ENCODE measurements at regions not wholly inside any gene's neighbourhood (a gene's known extent, or its start where the extent isn't known, plus 50 kb on each side); places are given as distances from the start of the nearest gene placed in this dataset.

GRCh38 chr12:67501362-67501761, 147.2 kb upstream of the DYRK2 start:
- no peak for DNase-seq (ENCODE audit: low read depth)

- no peak for DNase-seq (ENCODE audit: low read depth)
These were observed 144.5 kb upstream of the DYRK2 start for GRCh38 chr12:67504026-67504425.

GRCh38 chr12:67506739-67507138, 141.8 kb upstream of the DYRK2 start:
- no peak for DNase-seq (ENCODE audit: low read depth)

GRCh38 chr12:67508830-67509229, 139.7 kb upstream of the DYRK2 start:
- no peak for DNase-seq (ENCODE audit: low read depth)

DNA sequence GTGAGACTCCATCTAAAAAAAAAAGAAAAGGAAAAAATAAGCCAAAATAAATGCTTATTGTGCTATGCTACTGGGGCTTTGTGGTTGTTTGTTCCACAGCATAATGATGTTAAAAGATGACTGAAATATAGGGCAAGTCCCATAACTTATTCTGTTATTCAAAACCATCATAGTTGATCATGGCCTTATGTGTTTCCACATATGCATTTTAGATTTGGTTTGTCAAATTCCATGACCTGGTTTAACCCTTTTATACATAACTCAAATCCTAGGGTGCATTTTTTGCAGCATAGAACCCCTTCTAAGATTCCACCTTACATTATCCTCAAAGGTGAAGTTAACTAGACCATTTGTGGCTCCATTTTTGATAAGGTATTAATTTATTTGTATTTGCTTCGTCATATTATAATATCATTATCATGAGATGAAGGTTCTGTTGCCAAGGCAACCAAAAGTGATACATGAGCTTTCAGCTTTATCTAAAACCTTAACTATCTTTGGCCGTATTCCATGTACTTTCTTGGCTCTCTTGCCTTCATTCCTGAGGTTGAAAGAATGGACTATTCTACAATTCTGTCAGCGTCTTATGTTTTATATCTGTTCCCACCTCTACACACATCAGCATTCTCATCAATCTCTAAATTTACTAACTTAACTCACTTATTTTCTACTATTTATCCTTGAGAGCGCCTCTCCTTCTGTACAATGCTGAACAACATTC, 138.7 kb upstream of the DYRK2 start:
- no peak for DNase-seq (ENCODE audit: low read depth)

DNA sequence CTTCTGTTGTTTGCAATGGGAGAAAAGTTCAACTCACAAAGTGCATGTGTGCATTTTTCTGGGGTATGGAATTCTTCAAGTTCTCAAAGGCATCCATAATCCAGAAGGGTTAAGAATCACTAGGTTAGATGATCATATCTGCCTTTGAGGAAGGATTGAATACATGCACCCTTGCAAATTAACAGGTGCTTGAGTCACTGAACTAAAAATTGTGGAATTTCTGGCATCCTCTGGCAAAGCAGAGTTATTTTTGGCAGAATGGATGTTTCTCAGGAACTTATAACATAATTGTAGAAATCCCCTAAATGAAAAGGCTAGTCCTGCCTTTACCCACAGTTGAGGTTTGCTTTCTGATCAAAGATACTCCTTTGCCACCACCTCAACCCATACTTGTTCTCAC, 136.5 kb upstream of the DYRK2 start:
- DNase-seq (ENCODE audit: low read depth), result no peak

DNA sequence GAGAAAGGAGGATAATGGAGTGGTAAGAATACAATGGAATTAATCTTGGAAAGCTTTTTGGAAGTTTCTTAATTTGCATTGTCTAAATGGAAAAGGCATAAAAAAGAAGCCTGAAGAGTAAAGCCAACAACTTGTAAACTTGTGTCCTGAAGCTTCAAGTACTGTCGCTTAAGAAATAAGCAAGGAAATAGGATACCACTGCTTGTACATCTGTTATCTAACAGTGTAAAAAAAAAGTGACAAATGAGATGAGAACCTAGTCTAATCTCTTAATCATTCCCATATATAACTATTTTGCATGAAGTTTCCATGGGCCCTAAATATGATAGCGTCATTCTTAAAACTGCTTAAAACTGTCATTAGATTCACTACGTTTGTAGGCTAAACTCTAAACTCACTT, 134.0 kb upstream of the DYRK2 start:
- no peak for DNase-seq (ENCODE audit: low read depth)

- DNase-seq (ENCODE audit: low read depth), result no peak
These were observed 132.7 kb upstream of the DYRK2 start for GRCh38 chr12:67515679-67516340.

DNA sequence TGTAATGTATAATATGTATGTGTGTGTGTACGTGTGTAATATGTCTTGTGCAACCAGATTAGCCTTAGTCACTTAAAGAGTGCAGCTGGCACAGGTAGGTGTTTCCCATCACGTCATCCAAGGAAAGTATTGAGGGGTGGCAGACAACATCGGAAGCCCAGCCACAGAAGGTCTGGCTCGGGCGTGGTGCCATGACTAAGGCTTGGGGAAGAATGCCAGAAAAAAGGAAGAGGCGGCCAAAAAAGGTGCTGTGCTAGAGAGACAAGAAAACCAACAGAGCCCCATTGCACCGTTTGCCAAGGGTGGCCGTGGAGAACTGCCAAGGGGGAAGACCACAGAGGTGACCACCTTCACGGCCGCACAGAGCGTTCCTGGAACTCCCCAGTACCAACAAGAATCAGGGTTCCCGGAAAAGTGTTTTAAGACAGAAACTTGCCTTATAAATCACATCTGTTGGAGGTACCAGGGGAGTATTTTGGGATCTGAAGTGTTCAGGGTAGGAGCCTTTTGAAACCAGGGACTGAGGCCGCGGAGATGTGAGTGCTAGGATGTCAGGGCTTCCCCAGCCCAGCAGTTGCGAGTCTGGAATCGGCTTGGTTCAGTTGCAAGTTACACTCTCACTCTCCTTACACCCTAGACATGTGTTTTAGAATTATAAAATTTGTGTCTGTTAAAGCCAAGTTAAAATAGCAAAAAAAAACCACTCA, 131.2 kb upstream of the DYRK2 start:
- DNase-seq (ENCODE audit: low read depth), result no peak

DNA sequence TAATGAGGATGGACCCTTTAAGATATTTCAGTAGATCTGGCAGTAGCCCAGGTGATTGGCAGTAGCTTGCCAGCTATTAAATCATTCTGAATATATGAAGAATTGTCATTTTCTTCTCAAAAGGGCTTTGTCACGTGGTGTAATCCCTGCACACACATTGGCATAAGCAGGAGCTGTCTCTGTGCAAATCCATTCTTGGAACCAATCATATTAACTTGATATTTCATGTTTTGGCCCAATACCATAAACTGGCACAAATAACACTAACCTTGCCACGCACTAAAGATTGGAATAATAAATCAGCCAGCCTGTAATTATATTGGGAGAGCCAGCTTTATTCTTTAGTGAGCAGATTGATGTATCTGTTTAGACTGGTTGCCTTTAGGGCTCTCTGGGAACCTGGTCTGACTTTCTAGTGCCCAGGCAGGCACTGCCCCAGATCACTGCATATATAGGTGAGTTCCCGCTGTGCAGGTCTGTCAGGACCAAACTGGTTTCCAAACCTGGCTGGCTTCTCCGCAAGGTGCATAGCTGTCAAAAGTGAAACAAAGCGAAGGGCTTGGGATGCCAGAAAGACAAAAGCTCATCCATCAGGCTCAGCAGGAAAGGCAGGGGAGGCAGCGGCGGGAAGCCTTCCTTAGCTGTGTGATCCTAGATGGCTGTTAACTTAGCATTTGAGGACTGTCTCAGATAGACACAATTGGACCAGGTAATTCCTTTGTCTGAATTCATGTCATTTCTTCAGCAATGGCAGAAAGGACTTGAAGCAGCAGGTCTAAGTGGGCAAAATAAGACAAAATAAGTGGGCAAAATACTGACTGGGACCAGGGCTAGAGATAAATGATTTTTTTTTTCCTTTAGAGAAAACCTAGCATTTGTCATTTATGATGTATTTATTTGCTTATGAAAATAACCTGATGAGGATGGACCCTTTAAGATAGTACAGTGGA, 128.8 kb upstream of the DYRK2 start:
- no peak for DNase-seq (ENCODE audit: low read depth)

- DNase-seq (ENCODE audit: low read depth), result no peak
These were observed 127.9 kb upstream of the DYRK2 start for GRCh38 chr12:67520606-67521005.

GRCh38 chr12:67522222-67522621, 126.3 kb upstream of the DYRK2 start:
- DNase-seq (ENCODE audit: low read depth), result no peak

DNA sequence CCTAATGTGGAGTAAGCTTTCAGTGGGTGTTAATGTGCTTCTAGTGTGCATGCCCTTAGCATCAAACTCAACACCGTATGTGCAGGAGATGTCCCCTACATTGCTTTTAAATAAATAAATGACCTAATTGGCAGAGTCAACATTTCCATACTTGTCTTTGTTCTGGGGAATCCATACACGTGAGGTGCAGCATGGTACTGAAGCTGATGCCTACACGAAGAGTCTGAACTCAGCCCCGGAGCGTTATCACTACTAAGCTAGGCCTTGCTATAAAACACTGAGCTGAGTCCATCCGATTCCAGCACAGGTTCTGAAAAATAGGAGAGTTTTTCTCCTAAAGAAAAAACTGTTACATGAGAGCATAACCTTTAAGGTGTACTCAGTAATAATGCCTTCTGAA, 125.0 kb upstream of the DYRK2 start:
- no peak for DNase-seq (ENCODE audit: low read depth)

DNA sequence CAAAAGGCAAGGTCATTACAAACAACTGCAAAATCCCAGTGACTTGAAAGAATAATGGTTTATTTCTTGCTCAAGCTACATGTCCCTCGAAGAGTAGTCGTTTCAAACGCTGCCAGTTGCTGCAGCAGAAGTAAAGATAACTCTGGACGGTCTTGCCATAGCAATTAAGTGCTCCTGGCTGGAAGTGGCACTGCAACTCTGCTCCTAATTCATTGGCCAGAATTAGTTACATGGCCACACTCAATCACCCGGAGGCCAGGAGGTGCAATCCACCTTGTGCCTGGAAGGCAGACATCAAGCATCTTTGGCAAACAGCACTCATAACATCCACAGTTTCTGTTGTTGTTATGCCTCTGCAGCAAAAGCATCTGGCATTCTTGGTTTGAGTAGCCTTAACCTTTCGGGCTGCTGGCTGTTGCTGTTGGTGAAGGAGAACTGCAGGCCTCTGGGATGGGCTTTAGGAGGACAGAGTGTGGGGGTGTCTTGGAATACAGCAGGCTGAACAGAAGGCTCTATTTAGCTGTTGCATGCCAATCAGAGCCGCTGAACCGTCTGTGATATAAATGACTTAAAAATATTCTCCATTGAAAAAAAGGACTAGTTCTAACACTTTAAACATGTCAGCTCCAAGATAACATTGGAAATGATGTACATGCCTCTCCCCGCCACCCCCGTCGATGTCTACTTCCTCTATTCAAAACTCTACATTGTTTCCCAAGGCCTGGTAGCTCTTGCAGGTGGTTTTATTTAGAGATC, 123.5 kb upstream of the DYRK2 start:
- no peak for DNase-seq (ENCODE audit: low read depth)

GRCh38 chr12:67525617-67525884, 123.0 kb upstream of the DYRK2 start:
- no peak for DNase-seq (ENCODE audit: low read depth)

DNA sequence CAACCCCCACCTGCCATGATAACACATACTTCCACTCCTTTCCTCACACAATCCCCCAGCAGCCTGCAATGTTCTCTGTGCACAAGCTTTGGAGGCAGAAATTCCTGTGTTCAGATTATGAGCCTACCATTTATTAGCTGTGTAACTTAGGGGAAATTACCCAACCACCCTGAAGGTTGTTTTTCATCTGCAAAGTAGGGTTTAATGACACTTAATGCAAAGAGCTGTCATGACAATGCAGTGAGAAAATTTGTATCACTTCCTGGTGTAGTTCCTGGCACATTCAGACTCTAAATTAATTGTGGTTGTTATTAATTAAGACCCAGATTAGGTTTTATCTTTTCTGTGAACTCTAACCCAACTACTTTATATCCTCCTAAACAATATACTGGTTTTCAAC, 122.4 kb upstream of the DYRK2 start:
- no peak for DNase-seq (ENCODE audit: low read depth)

- DNase-seq (ENCODE audit: low read depth), result no peak
These were observed 117.5 kb upstream of the DYRK2 start for GRCh38 chr12:67531051-67531450.

DNA sequence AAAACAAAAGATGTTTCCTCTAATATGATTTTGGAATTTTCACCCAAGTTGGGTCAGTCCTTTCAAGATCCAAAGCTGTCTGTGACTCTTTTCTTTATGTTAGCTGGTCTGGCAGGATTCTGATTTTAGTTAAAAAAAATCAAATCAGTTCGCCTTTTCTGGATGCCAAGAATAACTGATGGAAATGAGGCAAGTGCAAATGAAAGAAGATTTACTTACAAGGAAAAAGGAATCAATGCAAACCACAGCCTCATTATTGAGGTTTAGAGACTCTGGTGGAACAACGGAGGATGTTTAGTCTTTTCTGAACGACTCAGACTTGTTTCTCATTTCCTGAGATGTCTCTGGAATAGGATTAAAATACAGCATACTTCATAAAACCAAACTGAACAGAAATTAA, 117.0 kb upstream of the DYRK2 start:
- no peak for DNase-seq (ENCODE audit: low read depth)

DNA sequence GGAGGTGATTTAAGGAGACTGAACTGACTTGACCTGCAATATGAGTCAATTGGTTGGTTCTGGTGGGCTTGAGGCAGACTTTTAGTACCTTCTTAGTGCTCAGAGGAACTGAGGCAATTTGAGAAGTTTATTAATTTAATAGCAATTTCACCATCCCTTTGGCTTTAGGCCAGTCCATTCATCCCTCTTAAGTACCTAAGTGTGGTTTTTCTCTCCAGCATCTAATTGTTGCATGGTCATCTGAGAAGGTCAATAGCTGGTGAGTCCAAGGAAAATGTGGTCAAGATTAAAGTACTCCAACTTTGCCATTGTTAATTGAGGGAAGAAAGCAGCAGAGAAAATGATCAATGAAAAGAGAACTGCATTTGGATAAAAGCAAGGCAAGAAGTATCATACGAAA, 115.4 kb upstream of the DYRK2 start:
- DNase-seq (ENCODE audit: low read depth), result no peak

DNA sequence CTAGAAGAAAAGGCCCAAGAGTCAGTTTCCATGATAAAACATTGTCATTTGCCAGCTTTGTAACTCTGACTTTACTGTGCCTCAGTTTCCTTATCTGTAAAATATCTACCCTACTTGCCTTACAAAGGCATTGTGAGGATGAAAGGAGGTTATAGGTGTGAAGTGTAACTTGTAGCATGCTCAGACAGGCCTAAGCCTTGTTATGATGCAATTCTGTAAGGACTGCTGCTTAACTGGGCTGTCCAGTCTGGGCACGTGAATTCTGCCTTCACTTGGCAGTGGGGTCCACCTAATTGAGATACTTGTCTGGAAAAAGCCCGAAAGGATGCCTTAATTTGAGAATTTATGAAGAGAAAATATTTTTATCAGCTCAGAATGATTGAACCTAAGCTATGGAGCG, 114.5 kb upstream of the DYRK2 start:
- no peak for DNase-seq (ENCODE audit: low read depth)

GRCh38 chr12:67534681-67535080, 113.9 kb upstream of the DYRK2 start:
- no peak for DNase-seq (ENCODE audit: low read depth)

DNA sequence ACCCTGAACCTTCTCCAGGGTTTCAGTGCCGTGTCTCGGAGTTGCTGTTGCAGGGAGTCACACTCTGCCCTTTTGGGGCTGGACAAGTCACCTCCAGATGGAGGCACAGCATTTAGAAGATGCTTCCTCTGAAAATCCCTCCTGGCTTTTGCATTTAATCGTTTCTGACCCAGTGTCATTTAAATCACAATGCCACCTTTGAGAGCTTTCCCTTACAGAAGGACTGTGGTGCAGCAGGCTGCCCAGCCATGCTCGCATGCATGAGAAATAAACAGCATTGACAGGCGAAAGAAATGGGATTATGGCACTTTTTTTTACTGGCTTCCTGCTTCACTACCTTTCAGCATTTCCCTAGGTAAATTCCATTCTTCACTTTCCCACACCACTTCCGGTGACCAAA, 113.4 kb upstream of the DYRK2 start:
- DNase-seq (ENCODE audit: low read depth), result no peak
